ENCODE measurements at regions not wholly inside any gene's neighbourhood (a gene's known extent, or its start where the extent isn't known, plus 50 kb on each side); places are given as distances from the start of the nearest gene placed in this dataset.
"Not testable (repeated sequence)": the region's sequence is repeated elsewhere in the genome, so short reads cannot be mapped to it uniquely, and the experiment has no call there.

GRCh38 chr11:3488003-3488402 lies 109.1 kb upstream of the ZNF195 start:
- H3K27me3 Mint-ChIP-seq (ENCODE audit: low read depth); H3K4me3 Mint-ChIP-seq; CTCF ChIA-PET; POLR2A ChIA-PET; DNase-seq (ENCODE audit: low spot score); ATAC-seq; H3K27ac Mint-ChIP-seq: not testable (repeated sequence)
- H3K9me3 Mint-ChIP-seq: peaks cover 22% of the 10 kb centered on the region
- peaks cover 27% of the 10 kb centered on the region for H3K4me1 Mint-ChIP-seq
- 0 out of 2 replicates have a peak, but pooled peaks have one; percentile 23 for TF ChIP-seq CTCF (IDR thresholded peaks at IDR 0.05)
- peaks cover 25% of the 10 kb centered on the region for H3K36me3 Mint-ChIP-seq

GRCh38 chr11:3485737-3486136 lies 106.8 kb upstream of the ZNF195 start:
- peaks cover 38% of the 10 kb centered on the region for H3K36me3 Mint-ChIP-seq
- CTCF ChIA-PET: interaction anchor here (0.9 kb wide), 1 partner anchor 9 kb away, joined by 4 read pairs; no protein-coding TSS in a partner anchor
- POLR2A ChIA-PET; H3K27me3 Mint-ChIP-seq (ENCODE audit: low read depth); ATAC-seq; H3K4me3 Mint-ChIP-seq: not testable (repeated sequence)
- DNase-seq (ENCODE audit: low spot score): peak; percentile 22
- peak overlapping the region; percentile 99 for H3K27ac Mint-ChIP-seq
- H3K4me1 Mint-ChIP-seq: peaks cover 31% of the 10 kb centered on the region
- peaks cover 33% of the 10 kb centered on the region for H3K9me3 Mint-ChIP-seq

- H3K4me3 Mint-ChIP-seq; H3K27me3 Mint-ChIP-seq (ENCODE audit: low read depth); ATAC-seq; POLR2A ChIA-PET; H3K9me3 Mint-ChIP-seq; H3K36me3 Mint-ChIP-seq: not testable (repeated sequence)
- DNase-seq (ENCODE audit: low spot score): peak; percentile 63
- peak overlapping the region; percentile 92 for H3K27ac Mint-ChIP-seq
- CTCF ChIA-PET: interaction anchor here (0.6 to 1.5 kb wide), 15 partner anchors 9 to 539 kb away, joined by 3 to 9 read pairs (median 4); no protein-coding TSS in a partner anchor
- H3K4me1 Mint-ChIP-seq: peaks cover 59% of the 10 kb centered on the region
Measured at GRCh38 chr11:3476937-3477885, 98.3 kb upstream of the ZNF195 start.

DNA sequence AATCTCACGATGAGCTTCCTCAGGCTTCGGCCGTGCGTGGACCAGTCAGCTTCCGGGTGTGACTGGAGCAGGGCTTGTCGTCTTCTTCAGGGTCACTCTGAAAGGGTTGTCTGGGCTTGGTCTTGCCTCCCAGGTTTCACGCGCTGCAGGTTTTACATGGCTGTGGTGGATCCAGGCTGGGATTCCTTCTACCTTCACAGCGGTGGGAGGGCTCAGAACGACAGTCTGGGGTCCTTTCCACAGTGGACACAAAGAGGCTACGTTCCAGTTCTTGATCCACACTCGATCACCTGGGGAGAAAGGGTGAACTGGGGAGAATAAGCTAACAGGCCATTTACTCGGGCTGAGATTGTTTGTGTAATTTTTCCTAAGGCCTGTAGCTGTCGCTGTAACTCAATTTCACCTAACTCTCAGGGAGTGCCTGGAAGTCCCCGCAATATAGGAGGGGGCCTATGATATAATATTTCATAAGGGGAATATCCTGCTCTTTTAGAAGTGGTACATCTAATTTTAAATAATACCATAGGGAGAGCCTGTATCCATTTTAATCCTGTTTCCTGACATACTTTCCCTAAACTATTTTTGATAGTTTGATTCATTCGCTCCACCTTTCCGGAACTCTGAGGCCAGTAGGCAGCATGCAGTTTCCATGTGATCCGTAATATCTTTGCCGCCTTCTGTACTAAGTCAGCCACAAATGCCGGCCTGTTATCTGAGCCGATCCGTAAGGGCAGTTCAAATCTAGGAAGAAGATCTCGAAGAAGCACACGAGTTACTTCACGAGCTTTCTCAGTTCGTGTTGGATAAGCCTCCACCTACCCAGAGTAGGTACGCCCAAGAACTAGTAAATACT lies 97.4 kb upstream of the ZNF195 start:
- H3K4me3 Mint-ChIP-seq; POLR2A ChIA-PET; ATAC-seq; H3K27me3 Mint-ChIP-seq (ENCODE audit: low read depth); DNase-seq (ENCODE audit: low spot score); H3K9me3 Mint-ChIP-seq; H3K36me3 Mint-ChIP-seq: not testable (repeated sequence)
- Mint-ChIP-seq H3K4me1 (peaks cover 66% of the 10 kb centered on the region), H3K27ac (peak overlapping the region; percentile 86; the same call in 1 of the 2 replicates)
- CTCF ChIA-PET: interaction anchor here (1.1 to 1.5 kb wide), 6 partner anchors 9 to 151 kb away, joined by 3 to 8 read pairs (median 4); no protein-coding TSS in a partner anchor

DNA sequence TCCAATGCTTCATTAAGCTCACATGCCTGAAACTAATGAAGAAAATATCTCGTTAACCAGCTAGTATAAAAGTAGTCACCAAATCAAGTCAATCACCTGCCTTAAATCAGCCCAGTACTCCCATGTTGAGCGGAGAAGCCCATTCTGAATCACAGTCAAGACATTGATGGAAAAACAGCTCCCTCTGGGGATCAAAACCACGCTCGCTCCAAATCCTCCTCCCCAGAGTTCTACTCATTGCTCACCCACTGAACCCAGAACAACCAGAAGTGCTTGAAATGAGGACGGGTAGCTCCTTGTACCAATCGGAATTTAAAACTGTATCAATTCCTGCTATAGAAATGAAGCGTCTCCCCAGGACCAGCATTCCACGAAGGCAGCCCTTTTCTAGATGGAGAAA lies 90.0 kb upstream of the ZNF195 start:
- DNase-seq (ENCODE audit: low spot score): peak; percentile 51
- H3K27me3 Mint-ChIP-seq (ENCODE audit: low read depth); ATAC-seq; POLR2A ChIA-PET; H3K9me3 Mint-ChIP-seq; H3K4me3 Mint-ChIP-seq; H3K36me3 Mint-ChIP-seq: not testable (repeated sequence)
- peak overlapping the region; percentile 70 for H3K27ac Mint-ChIP-seq
- peaks cover 55% of the 10 kb centered on the region for H3K4me1 Mint-ChIP-seq
- CTCF ChIA-PET: interaction anchor here (0.6 kb wide), 1 partner anchor 118 kb away, joined by 8 read pairs; no protein-coding TSS in a partner anchor

GRCh38 chr11:3467599-3467998 lies 88.7 kb upstream of the ZNF195 start:
- H3K4me1 Mint-ChIP-seq: peaks cover 44% of the 10 kb centered on the region
- CTCF ChIA-PET; ATAC-seq; H3K4me3 Mint-ChIP-seq; POLR2A ChIA-PET; DNase-seq (ENCODE audit: low spot score); H3K9me3 Mint-ChIP-seq; H3K36me3 Mint-ChIP-seq; H3K27me3 Mint-ChIP-seq (ENCODE audit: low read depth); H3K27ac Mint-ChIP-seq: not testable (repeated sequence)

DNA sequence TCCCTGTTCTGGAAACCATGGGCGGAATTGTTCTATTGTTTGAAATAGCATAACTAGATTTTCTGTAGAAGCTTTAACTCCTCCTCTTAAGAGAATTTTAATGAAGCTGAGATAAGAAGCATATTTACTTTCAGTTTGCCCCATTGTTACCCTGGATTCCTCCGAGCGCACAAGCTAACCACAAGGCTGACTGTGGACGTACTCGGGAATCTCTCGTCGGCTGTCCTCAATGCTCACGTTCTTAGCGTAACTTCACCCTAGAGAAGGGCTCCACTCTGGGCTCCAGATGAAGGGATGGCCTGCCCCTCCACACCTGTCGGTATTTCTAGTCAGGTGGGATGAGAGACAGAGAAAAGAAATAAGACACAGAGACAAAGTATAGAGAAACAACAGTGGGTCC lies 76.7 kb upstream of the ZNF195 start:
- DNase-seq (ENCODE audit: low spot score); POLR2A ChIA-PET; ATAC-seq; H3K36me3 Mint-ChIP-seq; H3K9me3 Mint-ChIP-seq; H3K27me3 Mint-ChIP-seq (ENCODE audit: low read depth); H3K4me3 Mint-ChIP-seq; CTCF ChIA-PET; H3K27ac Mint-ChIP-seq: not testable (repeated sequence)
- H3K4me1 Mint-ChIP-seq: peaks cover 27% of the 10 kb centered on the region

Measured in WTC11 (cell line).